ENCODE measurements at regions not wholly inside any gene's neighbourhood (a gene's known extent, or its start where the extent isn't known, plus 50 kb on each side); places are given as distances from the start of the nearest gene placed in this dataset.
"Not testable (repeated sequence)": the region's sequence is repeated elsewhere in the genome, so short reads cannot be mapped to it uniquely, and the experiment has no call there.

GRCh38 chr5:124053340-124053739 is 541.4 kb downstream of the CSNK1G3 start:
- DNase-seq, result no peak

- no peak for DNase-seq
Measured at GRCh38 chr5:124052201-124052600, 540.2 kb downstream of the CSNK1G3 start.

- no peak for DNase-seq
Measured at GRCh38 chr5:124050120-124050770, 538.3 kb downstream of the CSNK1G3 start.

GRCh38 chr5:124045412-124045811 is 533.4 kb downstream of the CSNK1G3 start:
- DNase-seq, result no peak

- no peak for DNase-seq
Measured at GRCh38 chr5:124044613-124045012, 532.6 kb downstream of the CSNK1G3 start.

GRCh38 chr5:124043456-124043855 is 531.5 kb downstream of the CSNK1G3 start:
- DNase-seq, result no peak

- DNase-seq, result no peak
Measured at GRCh38 chr5:124040799-124041198, 528.8 kb downstream of the CSNK1G3 start.

- DNase-seq, result no peak
Measured at GRCh38 chr5:124039410-124039809, 527.4 kb downstream of the CSNK1G3 start.

- DNase-seq, result no peak
Measured at GRCh38 chr5:124036786-124037185, 524.8 kb downstream of the CSNK1G3 start.

GRCh38 chr5:124034963-124035362 is 523.0 kb downstream of the CSNK1G3 start:
- DNase-seq, result peak in 1 of 2 donors; percentile 42

- no peak for DNase-seq
Measured at GRCh38 chr5:124034083-124034700, 522.2 kb downstream of the CSNK1G3 start.

GRCh38 chr5:124030043-124030491 is 518.1 kb downstream of the CSNK1G3 start:
- no peak for DNase-seq

GRCh38 chr5:124027441-124027840 is 515.5 kb downstream of the CSNK1G3 start:
- no peak for DNase-seq

- DNase-seq, result no peak
Measured at GRCh38 chr5:124025306-124025845, 513.4 kb downstream of the CSNK1G3 start.

GRCh38 chr5:124022966-124023365 is 511.0 kb downstream of the CSNK1G3 start:
- DNase-seq, result no peak

- no peak for DNase-seq
Measured at GRCh38 chr5:124021776-124022175, 509.8 kb downstream of the CSNK1G3 start.

- no peak for DNase-seq
Measured at GRCh38 chr5:124021066-124021641, 509.2 kb downstream of the CSNK1G3 start.

- not testable (repeated sequence) for DNase-seq
Measured at GRCh38 chr5:124017321-124017720, 505.3 kb downstream of the CSNK1G3 start.

GRCh38 chr5:124007675-124008398 is 495.9 kb downstream of the CSNK1G3 start:
- no peak for DNase-seq

- no peak for DNase-seq
Measured at GRCh38 chr5:124001036-124001615, 489.1 kb downstream of the CSNK1G3 start.

- DNase-seq, result no peak
Measured at GRCh38 chr5:124000538-124000937, 488.6 kb downstream of the CSNK1G3 start.

GRCh38 chr5:123997462-123998215 is 485.7 kb downstream of the CSNK1G3 start:
- DNase-seq, result no peak

Data from CD4-positive, alpha-beta T cell treated with Interleukin-1 beta for 1 hour (primary cell).